ENCODE measurements at regions not wholly inside any gene's neighbourhood (a gene's known extent, or its start where the extent isn't known, plus 50 kb on each side); places are given as distances from the start of the nearest gene placed in this dataset.

- H3K27me3 ChIP-seq (ENCODE audit: control insufficient read depth in 1 of 2, insufficient read depth in 2 of 2, low read length in 2 of 2): peaks cover 0 to 7% of the 10 kb centered on the region in 2 donors
- no peaks in the 10 kb centered on the region for H3K9me3 ChIP-seq (ENCODE audit: low read length)
- no peak overlapping the region for H3K27ac ChIP-seq (ENCODE audit: low read depth, low read length)
- no peaks in the 10 kb centered on the region for H3K4me1 ChIP-seq (ENCODE audit: insufficient read depth, low read length)
- H3K9ac ChIP-seq (ENCODE audit: low read length): no peak overlapping the region
- no peak overlapping the region for H3K4me3 ChIP-seq (ENCODE audit: low read depth in 1 of 2, low read length in 2 of 2)
- no peaks in the 10 kb centered on the region for H3K36me3 ChIP-seq (ENCODE audit: insufficient read depth, low read length)
These were observed 172.4 kb upstream of the HS6ST1 start for GRCh38 chr2:128490881-128491691.

DNA sequence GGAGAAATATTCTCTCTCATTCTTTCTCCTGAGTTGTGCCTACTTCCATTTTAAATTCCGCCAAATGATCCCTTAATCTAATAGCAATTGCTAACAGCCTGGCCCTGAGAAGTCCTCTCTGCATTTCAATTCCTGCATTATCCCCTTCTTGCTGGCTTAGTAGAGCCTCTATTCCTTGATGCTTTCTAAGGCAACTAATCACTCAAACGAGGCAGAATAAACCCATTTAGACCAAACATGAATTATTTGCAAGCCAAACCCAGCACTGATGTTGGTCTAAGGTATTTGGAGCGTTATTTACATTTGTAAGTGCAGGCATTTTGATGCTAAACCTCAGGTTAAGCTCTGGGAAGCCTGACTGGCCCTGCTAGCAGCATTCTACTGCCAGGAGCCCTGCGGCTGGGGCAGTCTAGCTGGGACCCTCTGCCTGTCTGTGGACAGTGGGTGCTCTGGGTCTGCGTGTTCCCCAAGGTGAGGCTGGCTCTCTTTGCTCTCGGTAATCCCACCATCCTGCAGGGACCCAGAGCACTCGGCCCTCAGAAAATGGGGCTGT lies 173.1 kb upstream of the HS6ST1 start:
- no peak overlapping the region for H3K4me3 ChIP-seq (ENCODE audit: low read depth in 1 of 2, low read length in 2 of 2)

GRCh38 chr2:128492966-128493811 lies 174.5 kb upstream of the HS6ST1 start:
- H3K36me3 ChIP-seq (ENCODE audit: insufficient read depth, low read length): no peaks in the 10 kb centered on the region
- H3K9ac ChIP-seq (ENCODE audit: low read length): no peak overlapping the region
- H3K27ac ChIP-seq (ENCODE audit: low read depth, low read length): no peak overlapping the region
- no peaks in the 10 kb centered on the region for H3K4me1 ChIP-seq (ENCODE audit: insufficient read depth, low read length)
- H3K27me3 ChIP-seq (ENCODE audit: control insufficient read depth in 1 of 2, insufficient read depth in 2 of 2, low read length in 2 of 2): peaks cover 0 to 7% of the 10 kb centered on the region in 2 donors
- H3K4me3 ChIP-seq (ENCODE audit: low read depth in 1 of 2, low read length in 2 of 2): no peak overlapping the region
- no peaks in the 10 kb centered on the region for H3K9me3 ChIP-seq (ENCODE audit: low read length)

More for the DNA sequence above, 173.1 kb upstream of the HS6ST1 start:
- peaks cover 0 to 7% of the 10 kb centered on the region in 2 donors for H3K27me3 ChIP-seq (ENCODE audit: control insufficient read depth in 1 of 2, insufficient read depth in 2 of 2, low read length in 2 of 2)
- H3K9ac ChIP-seq (ENCODE audit: low read length): no peak overlapping the region
- no peaks in the 10 kb centered on the region for H3K4me1 ChIP-seq (ENCODE audit: insufficient read depth, low read length)
- H3K27ac ChIP-seq (ENCODE audit: low read depth, low read length): no peak overlapping the region
- no peaks in the 10 kb centered on the region for H3K36me3 ChIP-seq (ENCODE audit: insufficient read depth, low read length)
- H3K9me3 ChIP-seq (ENCODE audit: low read length): no peaks in the 10 kb centered on the region

DNA sequence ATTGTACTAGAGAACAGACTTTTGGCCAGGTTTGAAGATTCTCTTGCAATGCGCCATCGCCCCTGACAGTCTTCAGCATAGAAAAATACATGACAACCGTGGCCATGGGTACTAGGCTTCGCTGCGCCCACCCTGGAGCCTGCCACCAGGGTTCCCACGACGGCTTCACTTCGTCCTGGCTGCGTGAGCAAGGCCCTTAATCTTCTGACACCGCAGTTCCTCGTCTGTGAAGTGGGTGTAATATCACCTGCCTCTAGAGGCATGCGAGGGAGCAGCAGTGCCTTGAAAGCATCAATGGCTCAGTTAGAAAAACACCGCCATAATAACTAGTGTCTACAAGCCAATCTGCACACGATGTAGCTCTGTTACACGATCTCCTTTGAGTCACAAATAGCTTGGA lies 175.2 kb upstream of the HS6ST1 start:
- H3K27ac ChIP-seq (ENCODE audit: low read depth, low read length): no peak overlapping the region

DNA sequence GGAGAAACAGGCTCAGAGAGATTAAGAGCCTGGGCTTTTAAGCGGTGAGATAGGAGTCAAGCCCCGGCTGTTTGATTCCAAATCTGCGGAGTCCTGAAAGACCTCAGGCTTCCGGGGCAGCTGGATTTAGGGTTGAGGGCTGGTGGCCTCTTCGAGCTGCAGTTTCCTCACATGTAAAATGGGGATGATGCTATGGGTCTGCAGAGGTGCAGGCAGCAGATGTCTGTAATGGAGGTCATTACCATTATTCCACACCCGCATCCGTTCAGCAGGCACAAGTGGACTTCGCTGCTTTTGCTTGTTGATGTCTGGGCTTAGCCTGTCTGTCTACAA lies 175.6 kb upstream of the HS6ST1 start:
- no peaks in the 10 kb centered on the region for H3K4me1 ChIP-seq (ENCODE audit: insufficient read depth, low read length)
- no peaks in the 10 kb centered on the region for H3K9me3 ChIP-seq (ENCODE audit: low read length)
- H3K27me3 ChIP-seq (ENCODE audit: control insufficient read depth in 1 of 2, insufficient read depth in 2 of 2, low read length in 2 of 2): peaks cover 0 to 7% of the 10 kb centered on the region in 2 donors
- H3K36me3 ChIP-seq (ENCODE audit: insufficient read depth, low read length): no peaks in the 10 kb centered on the region
- no peak overlapping the region for H3K9ac ChIP-seq (ENCODE audit: low read length)
- H3K4me3 ChIP-seq (ENCODE audit: low read depth in 1 of 2, low read length in 2 of 2): no peak overlapping the region
- no peak overlapping the region for H3K27ac ChIP-seq (ENCODE audit: low read depth, low read length)

More for the DNA sequence above, 175.2 kb upstream of the HS6ST1 start:
- H3K4me3 ChIP-seq (ENCODE audit: low read depth in 1 of 2, low read length in 2 of 2): no peak overlapping the region
- H3K4me1 ChIP-seq (ENCODE audit: insufficient read depth, low read length): no peaks in the 10 kb centered on the region
- no peaks in the 10 kb centered on the region for H3K9me3 ChIP-seq (ENCODE audit: low read length)
- H3K9ac ChIP-seq (ENCODE audit: low read length): no peak overlapping the region
- H3K27me3 ChIP-seq (ENCODE audit: control insufficient read depth in 1 of 2, insufficient read depth in 2 of 2, low read length in 2 of 2): peaks cover 0 to 7% of the 10 kb centered on the region in 2 donors
- no peaks in the 10 kb centered on the region for H3K36me3 ChIP-seq (ENCODE audit: insufficient read depth, low read length)

GRCh38 chr2:128494640-128495321 lies 176.1 kb upstream of the HS6ST1 start:
- H3K4me3 ChIP-seq (ENCODE audit: low read depth in 1 of 2, low read length in 2 of 2): no peak overlapping the region
- no peaks in the 10 kb centered on the region for H3K36me3 ChIP-seq (ENCODE audit: insufficient read depth, low read length)
- peaks cover 0 to 7% of the 10 kb centered on the region in 2 donors for H3K27me3 ChIP-seq (ENCODE audit: control insufficient read depth in 1 of 2, insufficient read depth in 2 of 2, low read length in 2 of 2)
- no peaks in the 10 kb centered on the region for H3K4me1 ChIP-seq (ENCODE audit: insufficient read depth, low read length)
- no peak overlapping the region for H3K9ac ChIP-seq (ENCODE audit: low read length)
- H3K27ac ChIP-seq (ENCODE audit: low read depth, low read length): no peak overlapping the region
- no peaks in the 10 kb centered on the region for H3K9me3 ChIP-seq (ENCODE audit: low read length)

- Histone ChIP-seq H3K9ac (ENCODE audit: low read length) (no peak overlapping the region), H3K36me3 (ENCODE audit: insufficient read depth, low read length) (no peaks in the 10 kb centered on the region), H3K4me1 (ENCODE audit: insufficient read depth, low read length) (no peaks in the 10 kb centered on the region), H3K9me3 (ENCODE audit: low read length) (no peaks in the 10 kb centered on the region), H3K27me3 (ENCODE audit: control insufficient read depth in 1 of 2, insufficient read depth in 2 of 2, low read length in 2 of 2) (peaks cover 0 to 7% of the 10 kb centered on the region in 2 donors), H3K27ac (ENCODE audit: low read depth, low read length) (no peak overlapping the region), H3K4me3 (ENCODE audit: low read depth in 1 of 2, low read length in 2 of 2) (no peak overlapping the region)
These were observed 177.4 kb upstream of the HS6ST1 start for GRCh38 chr2:128495996-128496547.

DNA sequence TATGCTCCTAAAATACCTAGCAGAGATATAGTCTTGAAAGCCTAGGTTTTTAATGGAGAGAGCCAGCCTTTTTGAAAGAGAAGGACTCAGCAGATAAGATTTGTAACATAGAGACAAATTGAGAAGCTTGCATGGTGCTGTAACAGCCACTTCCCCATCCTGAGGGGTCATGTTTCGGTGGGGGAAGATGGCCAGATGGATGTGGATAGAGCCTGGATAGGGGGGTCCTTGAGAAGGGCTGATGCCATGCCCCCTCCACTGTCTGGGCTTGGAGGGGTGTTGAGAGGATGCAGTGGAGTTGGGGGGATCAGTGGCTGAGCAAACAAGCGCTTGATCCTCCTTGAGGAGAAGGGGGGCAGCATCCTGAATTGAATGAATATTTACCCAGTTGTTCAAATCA lies 178.0 kb upstream of the HS6ST1 start:
- H3K9ac ChIP-seq (ENCODE audit: low read length): no peak overlapping the region
- no peaks in the 10 kb centered on the region for H3K36me3 ChIP-seq (ENCODE audit: insufficient read depth, low read length)
- peaks cover 0 to 7% of the 10 kb centered on the region in 2 donors for H3K27me3 ChIP-seq (ENCODE audit: control insufficient read depth in 1 of 2, insufficient read depth in 2 of 2, low read length in 2 of 2)
- H3K4me3 ChIP-seq (ENCODE audit: low read depth in 1 of 2, low read length in 2 of 2): no peak overlapping the region
- no peaks in the 10 kb centered on the region for H3K4me1 ChIP-seq (ENCODE audit: insufficient read depth, low read length)
- H3K27ac ChIP-seq (ENCODE audit: low read depth, low read length): no peak overlapping the region
- no peaks in the 10 kb centered on the region for H3K9me3 ChIP-seq (ENCODE audit: low read length)

DNA sequence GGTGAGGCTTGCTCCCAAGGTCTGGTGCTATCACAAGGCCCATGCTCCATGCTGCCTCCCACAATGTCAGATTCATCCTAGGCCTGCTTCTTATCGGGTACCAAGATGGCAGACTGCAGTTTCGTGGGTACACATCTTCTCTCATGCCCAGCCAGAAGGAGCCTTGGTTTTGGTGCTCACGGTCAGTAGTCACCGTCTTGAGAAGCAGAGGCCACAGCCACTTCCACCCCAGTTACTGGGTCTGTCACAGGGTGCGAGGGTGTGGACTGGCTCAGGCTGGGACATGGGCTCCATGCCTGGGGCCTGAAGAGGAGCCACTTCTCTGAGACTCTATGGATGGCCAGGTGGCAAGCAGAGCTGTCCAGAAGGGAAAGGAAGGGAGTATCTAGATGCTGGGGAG lies 178.8 kb upstream of the HS6ST1 start:
- H3K4me3 ChIP-seq (ENCODE audit: low read depth in 1 of 2, low read length in 2 of 2): no peak overlapping the region
- H3K36me3 ChIP-seq (ENCODE audit: insufficient read depth, low read length): no peaks in the 10 kb centered on the region
- peaks cover 0 to 7% of the 10 kb centered on the region in 2 donors for H3K27me3 ChIP-seq (ENCODE audit: control insufficient read depth in 1 of 2, insufficient read depth in 2 of 2, low read length in 2 of 2)
- no peak overlapping the region for H3K9ac ChIP-seq (ENCODE audit: low read length)
- H3K27ac ChIP-seq (ENCODE audit: low read depth, low read length): no peak overlapping the region
- H3K9me3 ChIP-seq (ENCODE audit: low read length): no peaks in the 10 kb centered on the region
- H3K4me1 ChIP-seq (ENCODE audit: insufficient read depth, low read length): no peaks in the 10 kb centered on the region

- H3K4me3 ChIP-seq (ENCODE audit: low read depth in 1 of 2, low read length in 2 of 2): no peak overlapping the region
- H3K36me3 ChIP-seq (ENCODE audit: insufficient read depth, low read length): no peaks in the 10 kb centered on the region
- H3K9me3 ChIP-seq (ENCODE audit: low read length): no peaks in the 10 kb centered on the region
- no peaks in the 10 kb centered on the region for H3K4me1 ChIP-seq (ENCODE audit: insufficient read depth, low read length)
- H3K9ac ChIP-seq (ENCODE audit: low read length): no peak overlapping the region
- H3K27me3 ChIP-seq (ENCODE audit: control insufficient read depth in 1 of 2, insufficient read depth in 2 of 2, low read length in 2 of 2): peaks cover 0 to 5% of the 10 kb centered on the region in 2 donors
- H3K27ac ChIP-seq (ENCODE audit: low read depth, low read length): no peak overlapping the region
These were observed 179.4 kb upstream of the HS6ST1 start for GRCh38 chr2:128498086-128498485.

DNA sequence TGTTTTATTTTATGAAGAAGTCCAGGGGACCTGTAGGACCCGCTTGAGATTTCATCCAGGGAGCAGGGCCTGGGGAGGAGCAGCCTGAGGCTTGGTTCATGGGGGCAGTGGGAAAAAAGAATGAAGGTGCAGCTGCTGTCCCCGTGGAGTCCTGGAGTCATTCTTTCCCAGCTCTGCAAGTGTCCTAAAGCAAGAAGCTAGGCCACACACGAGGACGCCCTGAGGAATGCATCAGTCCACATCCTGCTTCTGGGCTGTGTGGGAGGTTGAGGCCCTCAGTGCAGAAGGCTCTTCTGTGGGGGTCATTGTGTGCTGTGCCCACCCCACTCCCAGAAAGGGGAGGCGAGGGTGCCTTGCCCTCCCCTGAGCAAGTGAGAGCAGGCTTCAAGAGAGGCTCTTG lies 179.9 kb upstream of the HS6ST1 start:
- Histone ChIP-seq H3K36me3 (ENCODE audit: insufficient read depth, low read length) (no peaks in the 10 kb centered on the region), H3K9ac (ENCODE audit: low read length) (no peak overlapping the region), H3K9me3 (ENCODE audit: low read length) (no peaks in the 10 kb centered on the region), H3K4me1 (ENCODE audit: insufficient read depth, low read length) (no peaks in the 10 kb centered on the region), H3K4me3 (ENCODE audit: low read depth in 1 of 2, low read length in 2 of 2) (no peak overlapping the region), H3K27me3 (ENCODE audit: control insufficient read depth in 1 of 2, insufficient read depth in 2 of 2, low read length in 2 of 2) (peaks cover 0 to under 1% of the 10 kb centered on the region in 2 donors), H3K27ac (ENCODE audit: low read depth, low read length) (no peak overlapping the region)

Data from muscle layer of colon (tissue), 2 donors.